ENCODE measurements at regions not wholly inside any gene's neighbourhood (a gene's known extent, or its start where the extent isn't known, plus 50 kb on each side); places are given as distances from the start of the nearest gene placed in this dataset.

GRCh38 chr9:85347541-85347940 lies 394.2 kb downstream of the AGTPBP1 start:
- TF ChIP-seq POLR2A (IDR thresholded peaks at IDR 0.05) (no peak), CTCF (IDR thresholded peaks at IDR 0.05) (no peak)
